Aorta (tissue), 5 donors: ENCODE measurements at regions not wholly inside any gene's neighbourhood (a gene's known extent, or its start where the extent isn't known, plus 50 kb on each side); places are given as distances from the start of the nearest gene placed in this dataset.

ENCODE experiments used
- ATAC-seq: fragments of 200-7000 bp; cut with Tn5 transposase; one replicate; pipeline ENCODE4 v1.9.1; 2022; ENCODE audit warnings: moderate library complexity; ENCODE audit not compliant: low FRiP score
- DNase-seq, 2 donors: peaks; one replicate each; pipeline ENCODE4 v3.0.0-alpha.2; 2020
- H3K27ac ChIP-seq, 2 donors: one replicate each; pipeline ENCODE4 v1.5.1; 2013; ENCODE audit warnings: low read length in 2 of 2, mild to moderate bottlenecking in 2 of 2, moderate library complexity in 2 of 2, control low read depth in 1 of 2, inconsistent platforms in 1 of 2, low read depth in 1 of 2
- H3K27me3 ChIP-seq, 2 donors: one replicate each; pipeline ENCODE4 v1.6.1; 2013; ENCODE audit warnings: control low read depth in 1 of 2, low read length in 1 of 2, mild to moderate bottlenecking in 1 of 2, moderate library complexity in 1 of 2; ENCODE audit not compliant: insufficient read depth in 2 of 2, control insufficient read depth in 1 of 2
- H3K36me3 ChIP-seq, 2 donors: one replicate each; pipeline ENCODE4 v1.6.1; 2013; ENCODE audit warnings: control low read depth in 1 of 2, low read length in 1 of 2, mild to moderate bottlenecking in 1 of 2; ENCODE audit not compliant: insufficient read depth in 2 of 2, control insufficient read depth in 1 of 2
- H3K4me1 ChIP-seq, 2 donors: one replicate each; pipeline ENCODE4 v1.6.1; 2013; ENCODE audit warnings: low read length in 2 of 2, control low read depth in 1 of 2, mild to moderate bottlenecking in 1 of 2, moderate library complexity in 1 of 2; ENCODE audit not compliant: insufficient read depth in 2 of 2, control insufficient read depth in 1 of 2
- H3K4me3 ChIP-seq, 2 donors: one replicate each; pipeline ENCODE4 v1.5.1; 2013; ENCODE audit warnings: low read length in 2 of 2, control low read depth in 1 of 2, mild to moderate bottlenecking in 1 of 2
- H3K9me3 ChIP-seq: one replicate; pipeline ENCODE4 v1.6.1; 2013; ENCODE audit warnings: mild to moderate bottlenecking, low read length; ENCODE audit not compliant: control insufficient read depth
- WGBS, 2 donors: extraction: QIAGEN DNeasy Blood & Tissue Kit; methylation state at CpG; one replicate each; pipeline ENCODE4 v1.1.7; 2013; 5-methylcytosine and 5-hydroxymethylcytosine counted together
- intact Hi-C, 2 donors: fragments of 100-400 bp; cut with DNase I; formaldehyde crosslinking; loops; one replicate each; pipeline versions ENCODE4 v1.14.2 to v1.15.0; 2022
- donor health status: healthy with polysubstance abuse.
- donor health status: Bipolar disorder and iron deficiency.
- donor health status: DM: no; HTN: no; CAD: no.
- donor health status: DM: no; HTN: no; CAD: no.
- donor health status: DM: yes; HTN: yes; CAD: no.

GRCh38 chr12:19783547-19784444 lies 344.5 kb downstream of the AEBP2 start:
- no peak overlapping the region for H3K4me3 ChIP-seq
- DNase-seq (no peak), ATAC-seq (peak; percentile 48)
- intact Hi-C loops, result no loop called here
- WGBS, 2 donors, result 58 to 76% methylated on average over 29 of the region's 29 CpGs
- H3K9me3 ChIP-seq, result no peaks in the 10 kb centered on the region
- H3K4me1 ChIP-seq, result no peaks in the 10 kb centered on the region
- H3K36me3 ChIP-seq, result no peaks in the 10 kb centered on the region
- H3K27me3 ChIP-seq, result no peaks in the 10 kb centered on the region
- peak overlapping the region in 1 of 2 donors; percentile 49 for H3K27ac ChIP-seq

GRCh38 chr12:19792028-19792427 lies 352.7 kb downstream of the AEBP2 start:
- ATAC-seq (no peak), DNase-seq (no peak)
- H3K9me3 ChIP-seq, result no peaks in the 10 kb centered on the region
- no peaks in the 10 kb centered on the region for H3K36me3 ChIP-seq
- H3K4me1 ChIP-seq, result no peaks in the 10 kb centered on the region
- H3K27me3 ChIP-seq, result no peaks in the 10 kb centered on the region
- H3K4me3 ChIP-seq, result no peak overlapping the region
- intact Hi-C loops, result no loop called here
- no peak overlapping the region for H3K27ac ChIP-seq

GRCh38 chr12:19794116-19794515 lies 354.8 kb downstream of the AEBP2 start:
- intact Hi-C loops, result no loop called here

GRCh38 chr12:19799216-19799615 lies 359.9 kb downstream of the AEBP2 start:
- H3K27me3 ChIP-seq, result no peaks in the 10 kb centered on the region
- ATAC-seq, result no peak
- H3K9me3 ChIP-seq, result no peaks in the 10 kb centered on the region
- intact Hi-C loops, result no loop called here
- no peaks in the 10 kb centered on the region for H3K36me3 ChIP-seq
- 85 to 86% methylated on average over 7 of the region's 7 CpGs for WGBS, 2 donors
- H3K4me1 ChIP-seq, result peaks cover 3 to 5% of the 10 kb centered on the region in 2 donors
- H3K27ac ChIP-seq, result peak overlapping the region in 1 of 2 donors; percentile 36
- DNase-seq, result no peak
- H3K4me3 ChIP-seq, result no peak overlapping the region

More at GRCh38 chr12:19794116-19794515, 354.8 kb downstream of the AEBP2 start:
- Histone ChIP-seq H3K27me3 (no peaks in the 10 kb centered on the region), H3K9me3 (no peaks in the 10 kb centered on the region), H3K4me3 (no peak overlapping the region), H3K36me3 (no peaks in the 10 kb centered on the region), H3K27ac (no peak overlapping the region), H3K4me1 (no peaks in the 10 kb centered on the region)
- no peak for ATAC-seq
- no peak for DNase-seq
- 0 to 4% methylated on average over 1 of the region's 1 CpG for WGBS, 2 donors

- 27% methylated on average over 5 of the region's 5 CpGs for WGBS, 2 donors
- ATAC-seq (no peak), DNase-seq (peak in 1 of 2 donors; percentile 44)
- no peaks in the 10 kb centered on the region for H3K9me3 ChIP-seq
- no peak overlapping the region for H3K4me3 ChIP-seq
- no peaks in the 10 kb centered on the region for H3K27me3 ChIP-seq
- peak overlapping the region; percentile 84 to 98 for H3K27ac ChIP-seq
- H3K4me1 ChIP-seq, result peaks cover 3 to 5% of the 10 kb centered on the region in 2 donors
- intact Hi-C loops, result no loop called here
- H3K36me3 ChIP-seq, result no peaks in the 10 kb centered on the region
Measured at GRCh38 chr12:19799895-19800602, 360.8 kb downstream of the AEBP2 start.

- ATAC-seq (peak; percentile 77), DNase-seq (no peak)
- H3K9me3 ChIP-seq, result no peaks in the 10 kb centered on the region
- H3K27me3 ChIP-seq, result no peaks in the 10 kb centered on the region
- H3K4me3 ChIP-seq, result no peak overlapping the region
- no peaks in the 10 kb centered on the region for H3K36me3 ChIP-seq
- WGBS, 2 donors, result 1 to 5% methylated on average over 4 of the region's 4 CpGs
- peak overlapping the region in 1 of 2 donors; percentile 36 for H3K27ac ChIP-seq
- peaks cover 5% of the 10 kb centered on the region in 2 donors for H3K4me1 ChIP-seq
- intact Hi-C loops, result no loop called here
Measured at GRCh38 chr12:19800884-19801283, 361.6 kb downstream of the AEBP2 start.

- ATAC-seq (no peak), DNase-seq (no peak)
- no peaks in the 10 kb centered on the region for H3K27me3 ChIP-seq
- peak overlapping the region; percentile 48 to 67 for H3K27ac ChIP-seq
- H3K36me3 ChIP-seq, result no peaks in the 10 kb centered on the region
- no peaks in the 10 kb centered on the region for H3K9me3 ChIP-seq
- H3K4me1 ChIP-seq, result peaks cover 5% of the 10 kb centered on the region in 2 donors
- H3K4me3 ChIP-seq, result no peak overlapping the region
- intact Hi-C loops, result no loop called here
- WGBS, 2 donors, result 48 to 57% methylated on average over 4 of the region's 4 CpGs
Measured at GRCh38 chr12:19801941-19802340, 362.6 kb downstream of the AEBP2 start.

- no peaks in the 10 kb centered on the region for H3K9me3 ChIP-seq
- peaks cover 5 to 7% of the 10 kb centered on the region in 2 donors for H3K4me1 ChIP-seq
- ATAC-seq (no peak), DNase-seq (no peak)
- intact Hi-C loops, result no loop called here
- no peaks in the 10 kb centered on the region for H3K27me3 ChIP-seq
- WGBS, 2 donors, result 93 to 96% methylated on average over 2 of the region's 2 CpGs
- no peak overlapping the region for H3K27ac ChIP-seq
- no peaks in the 10 kb centered on the region for H3K36me3 ChIP-seq
- no peak overlapping the region for H3K4me3 ChIP-seq
Measured at GRCh38 chr12:19802915-19803314, 363.6 kb downstream of the AEBP2 start.
